Neural crest cell (in vitro differentiated cells): ENCODE measurements at regions not wholly inside any gene's neighbourhood (a gene's known extent, or its start where the extent isn't known, plus 50 kb on each side); places are given as distances from the start of the nearest gene placed in this dataset.

Experiments
- DNase-seq: peaks from one replicate; pipeline ENCODE4 v3.0.0; 2021; ENCODE audit warnings: low read depth, mixed read lengths, low spot score
- H3K27ac Mint-ChIP-seq: one replicate; pipeline ENCODE4 v1.8.0; 2021; ENCODE audit warnings: mild to moderate bottlenecking, mixed read lengths; ENCODE audit not compliant: unreplicated experiment
- H3K27me3 Mint-ChIP-seq: 2 replicates; pipeline ENCODE4 v1.8.0; 2021; ENCODE audit warnings: low read depth, mild to moderate bottlenecking, mixed read lengths
- H3K36me3 Mint-ChIP-seq: 2 replicates; pipeline ENCODE4 v1.8.0; 2021; ENCODE audit warnings: low read depth, mild to moderate bottlenecking, mixed read lengths
- H3K4me1 Mint-ChIP-seq: 2 replicates; pipeline ENCODE4 v1.8.0; 2021; ENCODE audit warnings: mixed read lengths
- H3K4me3 Mint-ChIP-seq: one replicate; pipeline ENCODE4 v1.8.0; 2021; ENCODE audit warnings: mild to moderate bottlenecking, mixed read lengths
- H3K9me3 Mint-ChIP-seq: 2 replicates; pipeline ENCODE4 v1.8.0; 2021; ENCODE audit warnings: mixed read lengths
- CTCF ChIP-seq: fragments of 200-600 bp; sonication (generic); conservative IDR thresholded peaks from 2 replicates; pipeline ENCODE4 v1.5.0; 2021; ENCODE audit warnings: antibody characterized with exemption, mild to moderate bottlenecking

- no peak for DNase-seq
- no peaks in the 10 kb centered on the region for H3K36me3 Mint-ChIP-seq
- no peak overlapping the region for H3K4me3 Mint-ChIP-seq
- H3K4me1 Mint-ChIP-seq, result peaks cover 39% of the 10 kb centered on the region
- H3K27ac Mint-ChIP-seq, result no peak overlapping the region
- no peaks in the 10 kb centered on the region for H3K9me3 Mint-ChIP-seq
- H3K27me3 Mint-ChIP-seq, result peaks cover 3% of the 10 kb centered on the region
- TF ChIP-seq CTCF, result no peak
Measured at GRCh38 chr17:73824321-73824720, 180.1 kb upstream of the SDK2 start.

- no peak for TF ChIP-seq CTCF
- no peak overlapping the region for H3K27ac Mint-ChIP-seq
- no peaks in the 10 kb centered on the region for H3K9me3 Mint-ChIP-seq
- H3K4me1 Mint-ChIP-seq, result peaks cover 44% of the 10 kb centered on the region
- no peak overlapping the region for H3K4me3 Mint-ChIP-seq
- no peaks in the 10 kb centered on the region for H3K36me3 Mint-ChIP-seq
- H3K27me3 Mint-ChIP-seq, result peaks cover 3% of the 10 kb centered on the region
- DNase-seq, result no peak
Measured at GRCh38 chr17:73826181-73826871, 182.1 kb upstream of the SDK2 start.

GRCh38 chr17:73826872-73827228, 182.6 kb upstream of the SDK2 start:
- Mint-ChIP-seq H3K36me3 (no peaks in the 10 kb centered on the region), H3K27ac (no peak overlapping the region), H3K27me3 (peaks cover 3% of the 10 kb centered on the region), H3K9me3 (no peaks in the 10 kb centered on the region), H3K4me3 (no peak overlapping the region), H3K4me1 (peaks cover 40% of the 10 kb centered on the region)
- no peak for DNase-seq
- no peak for TF ChIP-seq CTCF

GRCh38 chr17:73827627-73828291, 183.5 kb upstream of the SDK2 start:
- peak overlapping the region; percentile 16 for H3K27ac Mint-ChIP-seq
- no peak overlapping the region for H3K4me3 Mint-ChIP-seq
- H3K36me3 Mint-ChIP-seq, result no peaks in the 10 kb centered on the region
- H3K4me1 Mint-ChIP-seq, result peaks cover 40% of the 10 kb centered on the region
- no peaks in the 10 kb centered on the region for H3K27me3 Mint-ChIP-seq
- no peak for TF ChIP-seq CTCF
- no peaks in the 10 kb centered on the region for H3K9me3 Mint-ChIP-seq
- DNase-seq, result no peak

GRCh38 chr17:73829676-73830280, 185.5 kb upstream of the SDK2 start:
- H3K36me3 Mint-ChIP-seq, result no peaks in the 10 kb centered on the region
- H3K9me3 Mint-ChIP-seq, result no peaks in the 10 kb centered on the region
- H3K27me3 Mint-ChIP-seq, result peaks cover 3% of the 10 kb centered on the region
- H3K4me1 Mint-ChIP-seq, result peaks cover 36% of the 10 kb centered on the region
- no peak for TF ChIP-seq CTCF
- no peak overlapping the region for H3K27ac Mint-ChIP-seq
- no peak overlapping the region for H3K4me3 Mint-ChIP-seq
- DNase-seq, result no peak
